ENCODE measurements at regions not wholly inside any gene's neighbourhood (a gene's known extent, or its start where the extent isn't known, plus 50 kb on each side); places are given as distances from the start of the nearest gene placed in this dataset.

DNA sequence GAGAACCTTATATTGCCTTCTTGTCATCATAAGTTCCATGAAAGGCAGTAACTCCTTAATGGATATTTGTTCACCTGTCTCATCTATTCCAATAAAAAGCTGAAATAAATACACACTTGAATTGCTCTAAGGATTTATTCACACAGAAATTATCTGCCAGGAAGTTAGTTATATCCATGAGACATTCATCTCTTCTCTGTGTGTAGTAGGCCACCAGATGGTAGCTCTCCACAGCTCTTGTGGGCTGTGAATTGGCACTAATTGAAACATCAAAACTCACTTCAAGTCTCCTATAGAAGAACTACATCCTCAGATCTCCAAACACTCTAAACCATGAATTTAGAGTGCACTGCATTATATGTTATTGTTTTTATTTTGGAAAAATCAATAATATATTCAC, 189.6 kb downstream of the DSC3 start:
- TF ChIP-seq CTCF (IDR thresholded peaks at IDR 0.05) = no peak
- TF ChIP-seq, protein P1, sequence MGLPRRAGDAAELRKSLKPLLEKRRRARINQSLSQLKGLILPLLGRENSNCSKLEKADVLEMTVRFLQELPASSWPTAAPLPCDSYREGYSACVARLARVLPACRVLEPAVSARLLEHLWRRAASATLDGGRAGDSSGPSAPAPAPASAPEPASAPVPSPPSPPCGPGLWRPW (IDR thresholded peaks at IDR 0.05) = no peak
- no peak for TF ChIP-seq RAD21 (conservative IDR thresholded peaks at IDR 0.05 in 1 of 2, IDR thresholded peaks at IDR 0.05 in 1 of 2)
- no peak for TF ChIP-seq ESRRA (IDR thresholded peaks at IDR 0.05; ENCODE audit: borderline replicate concordance, low read length)
- TF ChIP-seq POLR2A (IDR thresholded peaks at IDR 0.05; ENCODE audit: low read length) = no peak
- TF ChIP-seq EP300 (IDR thresholded peaks at IDR 0.05) = no peak
- no peak for TF ChIP-seq RCOR1 (IDR thresholded peaks at IDR 0.05; ENCODE audit: low read depth, low read length)
- TF ChIP-seq MYC (IDR thresholded peaks at IDR 0.05; ENCODE audit: borderline replicate concordance, low read length) = no peak
- no peak for TF ChIP-seq RFX5 (IDR thresholded peaks at IDR 0.05)
- no peak for TF ChIP-seq HDAC2 (IDR thresholded peaks at IDR 0.05)
